Right lobe of liver (tissue), 6 donors: ENCODE measurements at regions not wholly inside any gene's neighbourhood (a gene's known extent, or its start where the extent isn't known, plus 50 kb on each side); places are given as distances from the start of the nearest gene placed in this dataset.

Experiments used
- ATAC-seq, 4 donors: fragments of 200-7000 bp; cut with Tn5 transposase; one replicate each; pipeline ENCODE4 v1.9.1; 2020; ENCODE audit warnings: mild to moderate bottlenecking in 4 of 4, moderate library complexity in 4 of 4
- DNase-seq, 3 donors: peaks; one replicate each; pipeline ENCODE4 v3.0.0-alpha.2; 2020
- H3K27ac ChIP-seq, 3 donors: fragments of 200-600 bp; one replicate each; pipeline ENCODE4 v1.8.0; 2022
- H3K27me3 ChIP-seq, 2 donors: fragments of 200-600 bp; one replicate each; pipeline ENCODE4 v1.8.0; 2022
- H3K36me3 ChIP-seq, 4 donors: fragments of 200-600 bp; sonication (generic) in 1 of 4; one replicate each; pipeline versions ENCODE4 v1.5.1 to v1.8.0; 2017 to 2022; ENCODE audit warnings: control low read depth in 1 of 4
- H3K4me1 ChIP-seq, 4 donors: fragments of 200-600 bp; sonication (generic) in 1 of 4; one replicate each; pipeline versions ENCODE4 v1.5.1 to v1.8.0; 2017 to 2022; ENCODE audit warnings: control low read depth in 1 of 4
- H3K4me3 ChIP-seq, 3 donors: fragments of 200-600 bp; one replicate each; pipeline ENCODE4 v1.8.0; 2022
- H3K9me3 ChIP-seq, 4 donors: fragments of 200-600 bp; sonication (generic) in 1 of 4; one replicate each; pipeline versions ENCODE4 v1.5.1 to v1.8.0; 2017 to 2022; ENCODE audit warnings: control low read depth in 1 of 4
- POLR2A ChIP-seq: fragments of 450-650 bp; IDR thresholded peaks from one replicate; pipeline ENCODE4 v1.6.1; 2017; ENCODE audit warnings: antibody characterized with exemption, mild to moderate bottlenecking
- WGBS: methylation state at CpG from one replicate; pipeline ENCODE4 v1.1.6; 2018; ENCODE audit warnings: low coverage, low lambda C conversion rate; ENCODE audit not compliant: insufficient coverage; ENCODE audit errors: missing lambda C conversion rate; 5-methylcytosine and 5-hydroxymethylcytosine counted together
- intact Hi-C, 2 donors: fragments of 100-400 bp; cut with DNase I; formaldehyde crosslinking; loops; one replicate each; pipeline versions ENCODE4 v1.11.2 to v1.14.1; 2022
- TF ChIP-seq, protein P1 (sequence below), 4 donors: fragments of 200-600 bp in 3 of 4; fragments of 450-650 bp in 1 of 4; IDR thresholded peaks; one replicate each; pipeline versions ENCODE4 v1.5.1 to v1.8.0; 2016 to 2022; ENCODE audit warnings: antibody characterized with exemption in 4 of 4, mild to moderate bottlenecking in 2 of 4
- donor health status: DM: no; HTN: yes; CAD: no.
- donor health status: DM: no; HTN: no; CAD: no.
- donor health status: DM: no; HTN: no; CAD: no.
- donor health status: DM: no; HTN: yes; CAD: no.
- donor health status: DM: no; HTN: yes; CAD: no.

DNA sequence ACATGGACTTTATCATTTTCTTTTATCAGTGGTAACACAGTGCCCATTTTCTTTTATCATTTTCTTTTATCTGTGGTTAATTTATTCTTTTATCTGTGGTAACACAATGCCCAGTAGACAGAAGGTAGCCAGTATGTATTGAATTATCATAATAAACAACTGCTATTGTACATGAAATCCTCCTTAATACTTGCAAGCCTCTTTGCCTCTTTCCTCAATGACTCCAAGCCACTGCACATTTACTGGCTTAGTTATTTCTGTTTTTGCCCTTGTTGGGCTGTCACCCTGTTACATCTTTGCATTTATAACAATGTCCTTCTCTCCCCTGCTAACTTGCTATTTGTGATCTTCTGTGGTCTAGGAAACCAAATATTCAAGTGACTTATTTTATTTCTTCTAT, 345.0 kb downstream of the ATP23 start:
- ATAC-seq (no peak), DNase-seq (no peak)
- TF ChIP-seq POLR2A: no peak
- TF ChIP-seq, protein P1, sequence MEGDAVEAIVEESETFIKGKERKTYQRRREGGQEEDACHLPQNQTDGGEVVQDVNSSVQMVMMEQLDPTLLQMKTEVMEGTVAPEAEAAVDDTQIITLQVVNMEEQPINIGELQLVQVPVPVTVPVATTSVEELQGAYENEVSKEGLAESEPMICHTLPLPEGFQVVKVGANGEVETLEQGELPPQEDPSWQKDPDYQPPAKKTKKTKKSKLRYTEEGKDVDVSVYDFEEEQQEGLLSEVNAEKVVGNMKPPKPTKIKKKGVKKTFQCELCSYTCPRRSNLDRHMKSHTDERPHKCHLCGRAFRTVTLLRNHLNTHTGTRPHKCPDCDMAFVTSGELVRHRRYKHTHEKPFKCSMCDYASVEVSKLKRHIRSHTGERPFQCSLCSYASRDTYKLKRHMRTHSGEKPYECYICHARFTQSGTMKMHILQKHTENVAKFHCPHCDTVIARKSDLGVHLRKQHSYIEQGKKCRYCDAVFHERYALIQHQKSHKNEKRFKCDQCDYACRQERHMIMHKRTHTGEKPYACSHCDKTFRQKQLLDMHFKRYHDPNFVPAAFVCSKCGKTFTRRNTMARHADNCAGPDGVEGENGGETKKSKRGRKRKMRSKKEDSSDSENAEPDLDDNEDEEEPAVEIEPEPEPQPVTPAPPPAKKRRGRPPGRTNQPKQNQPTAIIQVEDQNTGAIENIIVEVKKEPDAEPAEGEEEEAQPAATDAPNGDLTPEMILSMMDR (IDR thresholded peaks at IDR 0.05): no peak
- no peaks in the 10 kb centered on the region for H3K27me3 ChIP-seq
- H3K27ac ChIP-seq: no peak overlapping the region
- intact Hi-C loops: no loop called here
- no peaks in the 10 kb centered on the region for H3K36me3 ChIP-seq
- H3K4me1 ChIP-seq: no peaks in the 10 kb centered on the region
- H3K9me3 ChIP-seq: no peaks in the 10 kb centered on the region
- H3K4me3 ChIP-seq: no peak overlapping the region

DNA sequence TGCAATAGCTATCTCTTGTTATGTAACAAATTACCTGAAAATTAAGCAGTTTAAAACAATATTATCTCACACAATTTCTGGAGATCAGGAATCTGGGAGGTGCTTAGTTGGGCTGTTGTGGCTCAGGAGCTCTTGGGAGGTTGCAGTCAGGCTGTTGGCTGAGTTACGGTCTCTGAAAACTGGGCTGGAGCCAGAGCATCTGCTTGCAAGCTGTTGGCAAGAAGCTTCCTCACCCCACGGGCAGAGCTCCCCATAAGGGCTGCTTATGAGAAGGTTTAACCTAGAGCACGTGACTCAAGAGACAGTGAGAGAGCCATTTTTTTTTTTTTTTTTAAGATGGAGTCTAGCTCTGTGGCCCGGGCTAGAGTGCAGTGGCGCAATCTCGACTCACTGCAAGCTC, 346.8 kb downstream of the ATP23 start:
- Histone ChIP-seq H3K4me1 (no peaks in the 10 kb centered on the region), H3K4me3 (no peak overlapping the region), H3K9me3 (no peaks in the 10 kb centered on the region), H3K36me3 (no peaks in the 10 kb centered on the region), H3K27ac (no peak overlapping the region), H3K27me3 (no peaks in the 10 kb centered on the region)
- ATAC-seq: no peak
- DNase-seq: no peak
- intact Hi-C loops: no loop called here
- TF ChIP-seq, protein P1 (IDR thresholded peaks at IDR 0.05): no peak
- TF ChIP-seq POLR2A: no peak
- no CpG with 5 or more reads among the region's 6 CpGs for WGBS

- whole genome bisulfite sequencing: 50% methylated on average over 1 of the region's 1 CpG
- intact Hi-C loops: no loop called here
- Histone ChIP-seq H3K27ac (no peak overlapping the region), H3K4me1 (no peaks in the 10 kb centered on the region), H3K9me3 (no peaks in the 10 kb centered on the region), H3K4me3 (no peak overlapping the region), H3K27me3 (no peaks in the 10 kb centered on the region), H3K36me3 (no peaks in the 10 kb centered on the region)
- DNase-seq (no peak), ATAC-seq (no peak)
- no peak for TF ChIP-seq POLR2A
- TF ChIP-seq, protein P1 (IDR thresholded peaks at IDR 0.05): no peak
These were observed 349.7 kb downstream of the ATP23 start for GRCh38 chr12:58291106-58291505.

DNA sequence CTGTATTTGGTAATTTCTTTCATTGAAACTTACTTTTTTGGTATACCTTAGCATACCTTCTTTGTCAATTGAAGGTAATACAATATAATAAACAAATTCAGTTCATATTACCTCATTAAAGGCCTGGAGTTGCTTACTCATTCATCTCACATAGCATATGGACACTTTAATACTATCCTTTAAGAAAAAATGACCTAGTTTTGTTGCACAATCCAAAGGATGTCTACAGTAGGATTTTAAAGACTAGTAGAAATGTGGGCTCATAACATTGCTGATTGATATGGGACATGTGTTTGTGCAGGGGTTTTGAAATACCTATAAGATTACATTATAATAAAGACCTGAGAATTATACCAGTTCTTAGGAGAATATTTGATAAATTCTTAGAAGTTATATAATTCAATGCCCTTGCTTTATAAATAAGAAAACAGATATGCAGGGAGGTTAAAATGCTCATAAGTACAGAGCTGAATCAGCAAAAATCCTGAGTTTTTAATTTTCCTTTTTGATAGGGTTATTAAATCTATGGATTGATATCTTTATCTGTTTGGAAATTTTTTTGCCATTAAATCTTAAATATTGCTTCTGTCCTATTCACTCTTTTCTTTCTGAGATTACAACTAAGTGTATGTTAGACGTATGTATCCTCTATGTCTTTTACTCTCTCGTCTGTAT, 352.1 kb downstream of the ATP23 start:
- no peak for TF ChIP-seq POLR2A
- TF ChIP-seq, protein P1 (IDR thresholded peaks at IDR 0.05): no peak
- ATAC-seq (no peak), DNase-seq (no peak)
- H3K9me3 ChIP-seq: no peaks in the 10 kb centered on the region
- WGBS: 73% methylated on average over 2 of the region's 2 CpGs
- no peak overlapping the region for H3K4me3 ChIP-seq
- no peaks in the 10 kb centered on the region for H3K27me3 ChIP-seq
- no peaks in the 10 kb centered on the region for H3K4me1 ChIP-seq
- no peak overlapping the region for H3K27ac ChIP-seq
- no peaks in the 10 kb centered on the region for H3K36me3 ChIP-seq
- intact Hi-C loops: no loop called here

DNA sequence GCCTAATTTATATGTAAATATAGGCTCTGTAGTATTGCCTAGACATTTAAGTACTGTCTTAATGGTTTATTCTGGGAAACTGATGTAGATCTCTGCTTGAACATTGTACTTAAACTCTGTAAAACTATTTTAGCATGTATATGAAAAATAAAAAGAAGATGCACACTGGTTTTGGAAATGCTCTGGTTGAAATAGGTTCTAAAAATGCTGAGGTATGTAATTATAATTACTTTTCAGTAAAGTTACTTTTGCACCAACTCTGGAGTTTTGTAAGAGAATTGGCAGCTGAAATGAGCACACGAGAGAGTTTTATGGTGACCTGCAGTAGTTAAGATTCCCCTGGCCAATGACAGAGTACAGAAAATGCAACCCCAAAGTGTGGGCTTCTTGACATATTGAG, 353.9 kb downstream of the ATP23 start:
- Histone ChIP-seq H3K36me3 (no peaks in the 10 kb centered on the region), H3K4me3 (no peak overlapping the region), H3K4me1 (no peaks in the 10 kb centered on the region), H3K27me3 (no peaks in the 10 kb centered on the region), H3K27ac (no peak overlapping the region), H3K9me3 (no peaks in the 10 kb centered on the region)
- no peak for ATAC-seq
- TF ChIP-seq, protein P1 (IDR thresholded peaks at IDR 0.05): no peak
- TF ChIP-seq POLR2A: no peak
- 21% methylated on average over 1 of the region's 1 CpG for WGBS
- no peak for DNase-seq
- intact Hi-C loops: no loop called here
